ENCODE measurements at regions not wholly inside any gene's neighbourhood (a gene's known extent, or its start where the extent isn't known, plus 50 kb on each side); places are given as distances from the start of the nearest gene placed in this dataset.

DNA sequence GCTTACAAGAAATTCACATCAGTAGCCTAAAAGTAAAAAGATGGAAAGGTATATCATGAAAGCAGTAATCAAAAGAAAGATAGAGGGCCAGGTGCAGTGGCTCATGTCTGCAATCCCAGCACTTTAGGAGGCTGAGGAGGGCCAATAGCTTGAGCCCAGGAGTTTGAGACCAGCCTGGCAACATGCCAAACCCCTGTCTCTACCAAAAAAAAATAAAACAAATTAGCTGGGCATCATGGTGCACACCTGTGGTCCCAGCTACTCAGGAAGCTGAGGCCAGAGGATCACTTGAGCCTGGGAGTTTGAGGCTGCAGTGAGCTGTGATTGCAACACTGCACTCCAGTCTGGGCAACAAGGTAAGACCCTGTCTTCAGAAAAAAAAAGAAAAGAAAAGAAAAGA is 55.5 kb downstream of the GSPT2 start:
- H3K9me3 ChIP-seq (ENCODE audit: low read depth) = no peaks in the 10 kb centered on the region
- H3K27ac Mint-ChIP-seq = no peak overlapping the region
- no peaks in the 10 kb centered on the region for H3K36me3 Mint-ChIP-seq
- no peaks in the 10 kb centered on the region for H3F3A ChIP-seq (ENCODE audit: low read depth)
- H3K9me3 Mint-ChIP-seq = no peaks in the 10 kb centered on the region
- peaks cover under 1% of the 10 kb centered on the region for H3K4me1 ChIP-seq
- H3K4me2 ChIP-seq = no peak overlapping the region
- H3K9ac ChIP-seq = no peak overlapping the region
- H3K27me3 ChIP-seq = no peaks in the 10 kb centered on the region
- H3K79me2 ChIP-seq (ENCODE audit: low read depth) = peaks cover 5% of the 10 kb centered on the region
- H3K4me3 Mint-ChIP-seq = no peak overlapping the region
- H4K20me1 ChIP-seq (ENCODE audit: low read depth) = peaks cover 1% of the 10 kb centered on the region
- DNase-seq (ENCODE audit: low spot score) = no peak
- no peak overlapping the region for H3K4me3 ChIP-seq
- TF ChIP-seq, protein P1, sequence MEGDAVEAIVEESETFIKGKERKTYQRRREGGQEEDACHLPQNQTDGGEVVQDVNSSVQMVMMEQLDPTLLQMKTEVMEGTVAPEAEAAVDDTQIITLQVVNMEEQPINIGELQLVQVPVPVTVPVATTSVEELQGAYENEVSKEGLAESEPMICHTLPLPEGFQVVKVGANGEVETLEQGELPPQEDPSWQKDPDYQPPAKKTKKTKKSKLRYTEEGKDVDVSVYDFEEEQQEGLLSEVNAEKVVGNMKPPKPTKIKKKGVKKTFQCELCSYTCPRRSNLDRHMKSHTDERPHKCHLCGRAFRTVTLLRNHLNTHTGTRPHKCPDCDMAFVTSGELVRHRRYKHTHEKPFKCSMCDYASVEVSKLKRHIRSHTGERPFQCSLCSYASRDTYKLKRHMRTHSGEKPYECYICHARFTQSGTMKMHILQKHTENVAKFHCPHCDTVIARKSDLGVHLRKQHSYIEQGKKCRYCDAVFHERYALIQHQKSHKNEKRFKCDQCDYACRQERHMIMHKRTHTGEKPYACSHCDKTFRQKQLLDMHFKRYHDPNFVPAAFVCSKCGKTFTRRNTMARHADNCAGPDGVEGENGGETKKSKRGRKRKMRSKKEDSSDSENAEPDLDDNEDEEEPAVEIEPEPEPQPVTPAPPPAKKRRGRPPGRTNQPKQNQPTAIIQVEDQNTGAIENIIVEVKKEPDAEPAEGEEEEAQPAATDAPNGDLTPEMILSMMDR (IDR thresholded peaks at IDR 0.05) = no peak
- TF ChIP-seq EZH2 (IDR thresholded peaks at IDR 0.05) (no peak), EZH2phosphoT487 (IDR thresholded peaks at IDR 0.05) (no peak)
- H2AFZ ChIP-seq (replicated peaks) = no peak overlapping the region
- peaks cover 2% of the 10 kb centered on the region for H3K4me1 Mint-ChIP-seq
- no peaks in the 10 kb centered on the region for H3K36me3 ChIP-seq
- H3K27me3 Mint-ChIP-seq (ENCODE audit: insufficient read depth, low read depth) = peaks cover 2% of the 10 kb centered on the region
- H3K27ac ChIP-seq = no peak overlapping the region

DNA sequence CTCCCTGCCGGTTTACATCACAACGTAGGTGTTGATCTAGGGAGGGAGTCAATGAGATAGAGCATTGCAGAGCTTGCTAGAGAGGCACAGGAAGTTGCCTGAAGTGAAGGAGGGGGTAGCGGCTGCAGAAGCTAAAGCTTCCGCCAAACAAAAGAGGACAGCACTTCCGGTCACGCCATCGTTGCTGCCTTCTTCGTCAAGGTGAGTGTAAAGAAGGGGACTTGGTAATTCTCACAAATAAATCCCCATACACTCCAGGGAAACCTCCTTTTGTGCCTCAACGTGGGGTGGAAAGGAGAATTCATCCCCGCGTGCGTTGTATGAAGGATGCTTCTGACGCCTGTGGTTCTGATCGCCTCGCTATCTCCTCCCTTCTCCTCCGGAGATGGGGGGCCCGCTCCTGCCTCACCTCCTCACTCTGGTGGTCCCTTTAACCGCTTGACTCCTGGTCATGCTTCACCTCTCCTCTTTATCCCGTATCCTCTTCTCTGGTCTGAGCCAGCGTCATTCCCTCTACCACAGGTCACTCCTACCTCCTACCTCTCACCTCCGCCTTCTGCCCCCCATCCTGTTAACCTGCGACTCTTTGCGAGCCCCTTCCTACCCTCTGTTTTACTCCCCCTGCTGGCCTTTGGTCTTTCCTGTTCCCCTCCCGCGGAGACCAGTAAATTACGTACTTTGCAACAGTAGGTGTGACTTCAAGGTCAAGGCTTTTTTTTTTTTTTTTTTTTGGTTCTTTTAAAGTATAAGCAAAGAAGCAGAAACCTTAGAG is 59.9 kb downstream of the GSPT2 start:
- H3K4me3 ChIP-seq = peak overlapping the region; percentile 59
- H3K36me3 ChIP-seq = no peaks in the 10 kb centered on the region
- H3K27ac Mint-ChIP-seq = peak overlapping the region; percentile 90
- H3K4me1 ChIP-seq = peaks cover 4% of the 10 kb centered on the region
- H3K9ac ChIP-seq = no peak overlapping the region
- peaks cover 12% of the 10 kb centered on the region for H3K36me3 Mint-ChIP-seq
- H3K4me1 Mint-ChIP-seq = peaks cover 4% of the 10 kb centered on the region
- H3F3A ChIP-seq (ENCODE audit: low read depth) = no peaks in the 10 kb centered on the region
- peaks cover 2% of the 10 kb centered on the region for H3K27me3 Mint-ChIP-seq (ENCODE audit: insufficient read depth, low read depth)
- peaks cover 49% of the 10 kb centered on the region for H3K79me2 ChIP-seq (ENCODE audit: low read depth)
- peaks cover 12% of the 10 kb centered on the region for H3K9me3 ChIP-seq (ENCODE audit: low read depth)
- H2AFZ ChIP-seq (replicated peaks) = peak overlapping the region; percentile 70
- peaks cover 8% of the 10 kb centered on the region for H4K20me1 ChIP-seq (ENCODE audit: low read depth)
- DNase-seq (ENCODE audit: low spot score) = peak; percentile 57
- peaks cover 13% of the 10 kb centered on the region for H3K9me3 Mint-ChIP-seq
- peak overlapping the region; percentile 94 for H3K4me3 Mint-ChIP-seq
- H3K27ac ChIP-seq = no peak overlapping the region
- H3K4me2 ChIP-seq = peak overlapping the region; percentile 73
- no peak for TF ChIP-seq EZH2phosphoT487 (IDR thresholded peaks at IDR 0.05)
- TF ChIP-seq, protein P1 (IDR thresholded peaks at IDR 0.05) = peak; percentile 44
- no peaks in the 10 kb centered on the region for H3K27me3 ChIP-seq

DNA sequence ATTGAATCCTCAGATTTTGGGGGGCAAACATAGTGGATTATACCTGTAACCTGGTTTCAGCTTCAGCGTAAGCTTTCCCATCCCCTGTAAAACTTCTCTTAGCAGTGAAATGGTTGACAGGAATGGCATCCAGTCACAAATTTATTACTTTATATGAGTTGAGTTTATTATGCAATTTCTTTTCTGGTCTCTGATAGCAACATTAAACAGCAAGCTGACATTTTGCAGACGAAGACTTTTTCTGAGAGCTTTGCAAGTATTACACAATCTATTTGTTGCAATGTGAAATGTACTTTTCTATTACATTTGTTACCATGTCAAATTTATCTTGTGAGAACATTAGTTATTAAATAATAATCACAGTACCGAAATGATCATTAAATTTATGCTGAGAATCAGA is 60.6 kb downstream of the GSPT2 start:
- H3K79me2 ChIP-seq (ENCODE audit: low read depth) = peaks cover 56% of the 10 kb centered on the region
- Mint-ChIP-seq H3K27me3 (ENCODE audit: insufficient read depth, low read depth) (peaks cover 1% of the 10 kb centered on the region), H3K9me3 (peaks cover 13% of the 10 kb centered on the region), H3K36me3 (peaks cover 13% of the 10 kb centered on the region), H3K27ac (no peak overlapping the region), H3K4me3 (peak overlapping the region; percentile 94), H3K4me1 (peaks cover 4% of the 10 kb centered on the region)
- no peak overlapping the region for H3K9ac ChIP-seq
- peak overlapping the region; percentile 59 for H3K4me3 ChIP-seq
- peaks cover 4% of the 10 kb centered on the region for H3K4me1 ChIP-seq
- DNase-seq (ENCODE audit: low spot score) = no peak
- peaks cover 8% of the 10 kb centered on the region for H4K20me1 ChIP-seq (ENCODE audit: low read depth)
- TF ChIP-seq EZH2 (IDR thresholded peaks at IDR 0.05) (no peak), EZH2phosphoT487 (IDR thresholded peaks at IDR 0.05) (no peak)
- TF ChIP-seq, protein P1 (IDR thresholded peaks at IDR 0.05) = no peak
- no peaks in the 10 kb centered on the region for H3K36me3 ChIP-seq
- H2AFZ ChIP-seq (replicated peaks) = no peak overlapping the region
- no peaks in the 10 kb centered on the region for H3K27me3 ChIP-seq
- H3K27ac ChIP-seq = no peak overlapping the region
- no peaks in the 10 kb centered on the region for H3F3A ChIP-seq (ENCODE audit: low read depth)
- H3K4me2 ChIP-seq = peak overlapping the region; percentile 73
- H3K9me3 ChIP-seq (ENCODE audit: low read depth) = peaks cover 12% of the 10 kb centered on the region

Measured in neural progenitor cell (in vitro differentiated cells).